G401.6 (cell line): ENCODE measurements at regions not wholly inside any gene's neighbourhood (a gene's known extent, or its start where the extent isn't known, plus 50 kb on each side); places are given as distances from the start of the nearest gene placed in this dataset.

Source experiments
- FAIRE-seq: peaks from 2 replicates; lab custom pipeline; 2012; peaks lifted over from hg19 to GRCh38; lab: Jason Lieb, UNC

GRCh38 chr2:15701991-15702390 is 110.3 kb downstream of the DDX1 start:
- FAIRE-seq: no peak

- no peak for FAIRE-seq
Observed at GRCh38 chr2:15702452-15702851, 110.8 kb downstream of the DDX1 start.

GRCh38 chr2:15703365-15703869 is 111.7 kb downstream of the DDX1 start:
- FAIRE-seq: no peak

- no peak for FAIRE-seq
Observed at GRCh38 chr2:15704086-15704787, 112.6 kb downstream of the DDX1 start.

- no peak for FAIRE-seq
Observed at GRCh38 chr2:15704788-15705115, 113.1 kb downstream of the DDX1 start.

- no peak for FAIRE-seq
Observed at GRCh38 chr2:15705310-15705709, 113.6 kb downstream of the DDX1 start.

- FAIRE-seq: no peak
Observed at GRCh38 chr2:15705839-15706386, 114.2 kb downstream of the DDX1 start.

- FAIRE-seq: no peak
Observed at GRCh38 chr2:15706424-15706823, 114.8 kb downstream of the DDX1 start.

- FAIRE-seq: no peak
Observed at GRCh38 chr2:15706986-15707632, 115.4 kb downstream of the DDX1 start.

GRCh38 chr2:15708161-15708560 is 116.5 kb downstream of the DDX1 start:
- no peak for FAIRE-seq

- FAIRE-seq: no peak
Observed at GRCh38 chr2:15708865-15709820, 117.5 kb downstream of the DDX1 start.

- FAIRE-seq: no peak
Observed at GRCh38 chr2:15711126-15711860, 119.6 kb downstream of the DDX1 start.

GRCh38 chr2:15712551-15713342 is 121.1 kb downstream of the DDX1 start:
- no peak for FAIRE-seq

GRCh38 chr2:15713475-15713874 is 121.8 kb downstream of the DDX1 start:
- no peak for FAIRE-seq

- FAIRE-seq: no peak
Observed at GRCh38 chr2:15714002-15714401, 122.3 kb downstream of the DDX1 start.

GRCh38 chr2:15714609-15715008 is 122.9 kb downstream of the DDX1 start:
- no peak for FAIRE-seq

- no peak for FAIRE-seq
Observed at GRCh38 chr2:15715596-15715995, 123.9 kb downstream of the DDX1 start.

- FAIRE-seq: no peak
Observed at GRCh38 chr2:15718103-15718943, 126.7 kb downstream of the DDX1 start.

- no peak for FAIRE-seq
Observed at GRCh38 chr2:15718944-15719323, 127.3 kb downstream of the DDX1 start.
